HG02852 (cell line): ENCODE measurements at regions not wholly inside any gene's neighbourhood (a gene's known extent, or its start where the extent isn't known, plus 50 kb on each side); places are given as distances from the start of the nearest gene placed in this dataset.

Experiments used
- ATAC-seq: cut with Tn5 transposase; IDR thresholded peaks from one replicate; pipeline ENCODE4 v1.9.1; 2021; ENCODE audit warnings: mild to moderate bottlenecking, moderate library complexity; ENCODE audit not compliant: unreplicated experiment

- no peak for ATAC-seq
Measured at GRCh38 chr13:86714495-86714894, 915.3 kb upstream of the SLITRK6 start.

GRCh38 chr13:86725105-86725504 is 925.9 kb upstream of the SLITRK6 start:
- no peak for ATAC-seq

- no peak for ATAC-seq
Measured at GRCh38 chr13:86729206-86729605, 930.0 kb upstream of the SLITRK6 start.

GRCh38 chr13:86731987-86732386 is 932.8 kb upstream of the SLITRK6 start:
- no peak for ATAC-seq

- no peak for ATAC-seq
Measured at GRCh38 chr13:86737334-86737932, 933.7 kb upstream of the SLITRK5 start.

GRCh38 chr13:86741762-86742285 is 929.3 kb upstream of the SLITRK5 start:
- no peak for ATAC-seq

GRCh38 chr13:86757236-86757978 is 913.8 kb upstream of the SLITRK5 start:
- no peak for ATAC-seq

- ATAC-seq = no peak
Measured at GRCh38 chr13:86758116-86758515, 913.1 kb upstream of the SLITRK5 start.

GRCh38 chr13:86760620-86761019 is 910.6 kb upstream of the SLITRK5 start:
- ATAC-seq = no peak

GRCh38 chr13:86765462-86765861 is 905.7 kb upstream of the SLITRK5 start:
- no peak for ATAC-seq

- no peak for ATAC-seq
Measured at GRCh38 chr13:86788616-86789015, 882.6 kb upstream of the SLITRK5 start.

- no peak for ATAC-seq
Measured at GRCh38 chr13:86792153-86792651, 879.0 kb upstream of the SLITRK5 start.

- ATAC-seq = no peak
Measured at GRCh38 chr13:86795858-86796257, 875.3 kb upstream of the SLITRK5 start.

- no peak for ATAC-seq
Measured at GRCh38 chr13:86810361-86810760, 860.8 kb upstream of the SLITRK5 start.

- no peak for ATAC-seq
Measured at GRCh38 chr13:86813198-86813597, 858.0 kb upstream of the SLITRK5 start.

- no peak for ATAC-seq
Measured at GRCh38 chr13:86825410-86825809, 845.8 kb upstream of the SLITRK5 start.

- no peak for ATAC-seq
Measured at GRCh38 chr13:86826232-86826631, 844.9 kb upstream of the SLITRK5 start.

- no peak for ATAC-seq
Measured at GRCh38 chr13:86830046-86830445, 841.1 kb upstream of the SLITRK5 start.

GRCh38 chr13:86831084-86831483 is 840.1 kb upstream of the SLITRK5 start:
- no peak for ATAC-seq

- ATAC-seq = no peak
Measured at GRCh38 chr13:86838411-86839120, 832.6 kb upstream of the SLITRK5 start.

GRCh38 chr13:86839221-86839620 is 832.0 kb upstream of the SLITRK5 start:
- ATAC-seq = no peak
